Lower leg skin (tissue), 3 donors: ENCODE measurements at regions not wholly inside any gene's neighbourhood (a gene's known extent, or its start where the extent isn't known, plus 50 kb on each side); places are given as distances from the start of the nearest gene placed in this dataset.

Experiments used
- POLR2A ChIP-seq, 2 donors: fragments of 450-650 bp; IDR thresholded peaks; one replicate each; pipeline ENCODE4 v1.6.1; 2016 to 2017; ENCODE audit warnings: antibody characterized with exemption in 2 of 2, mild to moderate bottlenecking in 1 of 2, moderate library complexity in 1 of 2
- TF ChIP-seq, protein P1 (sequence below), 3 donors: fragments of 450-650 bp; IDR thresholded peaks; one replicate each; pipeline ENCODE4 v1.5.1; 2016; ENCODE audit warnings: antibody characterized with exemption in 3 of 3, mild to moderate bottlenecking in 3 of 3, moderate library complexity in 2 of 3

DNA sequence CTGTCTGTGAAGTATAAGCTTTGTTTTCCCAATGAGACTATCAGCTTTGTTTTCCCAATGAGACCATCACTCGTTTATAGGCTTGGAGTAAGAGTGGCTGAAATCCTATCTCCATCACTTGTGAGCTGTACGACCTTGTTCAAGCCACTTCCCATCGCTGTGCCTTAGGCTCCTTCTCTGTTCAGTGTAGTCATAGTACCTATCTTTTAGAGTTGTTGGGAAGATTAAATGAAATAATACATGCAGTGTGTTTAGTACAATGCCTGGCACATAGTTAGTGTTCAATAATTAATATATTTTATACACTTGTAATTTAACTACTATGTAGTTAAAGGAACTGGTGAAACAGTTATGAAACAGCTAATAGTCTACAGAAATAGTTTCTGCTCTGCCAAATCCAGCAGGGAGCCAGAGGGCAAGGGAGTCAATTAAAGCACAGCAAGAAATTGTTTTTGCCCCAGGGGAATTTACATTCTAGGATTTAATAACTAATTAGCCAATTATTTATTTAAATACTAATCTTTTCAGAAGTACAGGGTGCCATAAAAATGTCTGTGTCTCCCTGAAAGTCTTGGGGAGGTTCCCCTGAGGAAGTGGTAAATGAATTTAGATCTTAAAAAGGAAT lies 139.3 kb upstream of the HMCN1 start:
- TF ChIP-seq, protein P1, sequence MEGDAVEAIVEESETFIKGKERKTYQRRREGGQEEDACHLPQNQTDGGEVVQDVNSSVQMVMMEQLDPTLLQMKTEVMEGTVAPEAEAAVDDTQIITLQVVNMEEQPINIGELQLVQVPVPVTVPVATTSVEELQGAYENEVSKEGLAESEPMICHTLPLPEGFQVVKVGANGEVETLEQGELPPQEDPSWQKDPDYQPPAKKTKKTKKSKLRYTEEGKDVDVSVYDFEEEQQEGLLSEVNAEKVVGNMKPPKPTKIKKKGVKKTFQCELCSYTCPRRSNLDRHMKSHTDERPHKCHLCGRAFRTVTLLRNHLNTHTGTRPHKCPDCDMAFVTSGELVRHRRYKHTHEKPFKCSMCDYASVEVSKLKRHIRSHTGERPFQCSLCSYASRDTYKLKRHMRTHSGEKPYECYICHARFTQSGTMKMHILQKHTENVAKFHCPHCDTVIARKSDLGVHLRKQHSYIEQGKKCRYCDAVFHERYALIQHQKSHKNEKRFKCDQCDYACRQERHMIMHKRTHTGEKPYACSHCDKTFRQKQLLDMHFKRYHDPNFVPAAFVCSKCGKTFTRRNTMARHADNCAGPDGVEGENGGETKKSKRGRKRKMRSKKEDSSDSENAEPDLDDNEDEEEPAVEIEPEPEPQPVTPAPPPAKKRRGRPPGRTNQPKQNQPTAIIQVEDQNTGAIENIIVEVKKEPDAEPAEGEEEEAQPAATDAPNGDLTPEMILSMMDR (IDR thresholded peaks at IDR 0.05): no peak
- TF ChIP-seq POLR2A (IDR thresholded peaks at IDR 0.05): no peak
